ENCODE measurements at regions not wholly inside any gene's neighbourhood (a gene's known extent, or its start where the extent isn't known, plus 50 kb on each side); places are given as distances from the start of the nearest gene placed in this dataset.

- Mint-ChIP-seq H3K9me3 (peaks cover 12% of the 10 kb centered on the region), H3K4me1 (ENCODE audit: low read depth) (no peaks in the 10 kb centered on the region), H3K36me3 (ENCODE audit: low read depth) (no peaks in the 10 kb centered on the region), H3K27me3 (ENCODE audit: low read depth) (no peaks in the 10 kb centered on the region), H3K27ac (no peak overlapping the region), H3K4me3 (no peak overlapping the region)
Observed at GRCh38 chr6:81495999-81496398, 256.5 kb downstream of the TENT5A start.

GRCh38 chr6:81491454-81492101, 260.9 kb downstream of the TENT5A start:
- H3K27ac Mint-ChIP-seq, result no peak overlapping the region
- H3K27me3 Mint-ChIP-seq (ENCODE audit: low read depth), result no peaks in the 10 kb centered on the region
- H3K36me3 Mint-ChIP-seq (ENCODE audit: low read depth), result no peaks in the 10 kb centered on the region
- H3K4me3 Mint-ChIP-seq, result no peak overlapping the region
- no peaks in the 10 kb centered on the region for H3K4me1 Mint-ChIP-seq (ENCODE audit: low read depth)
- H3K9me3 Mint-ChIP-seq, result peaks cover 5% of the 10 kb centered on the region

GRCh38 chr6:81487489-81487888, 265.0 kb downstream of the TENT5A start:
- Mint-ChIP-seq H3K27ac (no peak overlapping the region), H3K27me3 (ENCODE audit: low read depth) (no peaks in the 10 kb centered on the region), H3K4me1 (ENCODE audit: low read depth) (no peaks in the 10 kb centered on the region), H3K36me3 (ENCODE audit: low read depth) (no peaks in the 10 kb centered on the region), H3K4me3 (no peak overlapping the region), H3K9me3 (no peaks in the 10 kb centered on the region)

- H3K36me3 Mint-ChIP-seq (ENCODE audit: low read depth), result no peaks in the 10 kb centered on the region
- no peak overlapping the region for H3K4me3 Mint-ChIP-seq
- H3K4me1 Mint-ChIP-seq (ENCODE audit: low read depth), result no peaks in the 10 kb centered on the region
- H3K27me3 Mint-ChIP-seq (ENCODE audit: low read depth), result no peaks in the 10 kb centered on the region
- H3K9me3 Mint-ChIP-seq, result no peaks in the 10 kb centered on the region
- no peak overlapping the region for H3K27ac Mint-ChIP-seq
Observed at GRCh38 chr6:81486234-81486633, 266.2 kb downstream of the TENT5A start.

GRCh38 chr6:81485395-81485794, 267.1 kb downstream of the TENT5A start:
- H3K27ac Mint-ChIP-seq, result no peak overlapping the region
- no peaks in the 10 kb centered on the region for H3K27me3 Mint-ChIP-seq (ENCODE audit: low read depth)
- H3K4me1 Mint-ChIP-seq (ENCODE audit: low read depth), result no peaks in the 10 kb centered on the region
- no peaks in the 10 kb centered on the region for H3K36me3 Mint-ChIP-seq (ENCODE audit: low read depth)
- H3K4me3 Mint-ChIP-seq, result no peak overlapping the region
- no peaks in the 10 kb centered on the region for H3K9me3 Mint-ChIP-seq

GRCh38 chr6:81484251-81484650, 268.2 kb downstream of the TENT5A start:
- no peaks in the 10 kb centered on the region for H3K27me3 Mint-ChIP-seq (ENCODE audit: low read depth)
- H3K27ac Mint-ChIP-seq, result no peak overlapping the region
- no peak overlapping the region for H3K4me3 Mint-ChIP-seq
- H3K36me3 Mint-ChIP-seq (ENCODE audit: low read depth), result no peaks in the 10 kb centered on the region
- H3K4me1 Mint-ChIP-seq (ENCODE audit: low read depth), result no peaks in the 10 kb centered on the region
- no peaks in the 10 kb centered on the region for H3K9me3 Mint-ChIP-seq

GRCh38 chr6:81480139-81480538, 272.3 kb downstream of the TENT5A start:
- Mint-ChIP-seq H3K4me1 (ENCODE audit: low read depth) (no peaks in the 10 kb centered on the region), H3K9me3 (no peaks in the 10 kb centered on the region), H3K4me3 (no peak overlapping the region), H3K27ac (no peak overlapping the region), H3K27me3 (ENCODE audit: low read depth) (no peaks in the 10 kb centered on the region), H3K36me3 (ENCODE audit: low read depth) (no peaks in the 10 kb centered on the region)

- no peaks in the 10 kb centered on the region for H3K27me3 Mint-ChIP-seq (ENCODE audit: low read depth)
- H3K4me1 Mint-ChIP-seq (ENCODE audit: low read depth), result no peaks in the 10 kb centered on the region
- no peaks in the 10 kb centered on the region for H3K9me3 Mint-ChIP-seq
- no peak overlapping the region for H3K27ac Mint-ChIP-seq
- no peaks in the 10 kb centered on the region for H3K36me3 Mint-ChIP-seq (ENCODE audit: low read depth)
- no peak overlapping the region for H3K4me3 Mint-ChIP-seq
Observed at GRCh38 chr6:81476881-81477280, 275.6 kb downstream of the TENT5A start.

GRCh38 chr6:81475646-81476045, 276.8 kb downstream of the TENT5A start:
- no peaks in the 10 kb centered on the region for H3K36me3 Mint-ChIP-seq (ENCODE audit: low read depth)
- no peak overlapping the region for H3K4me3 Mint-ChIP-seq
- H3K27me3 Mint-ChIP-seq (ENCODE audit: low read depth), result no peaks in the 10 kb centered on the region
- no peak overlapping the region for H3K27ac Mint-ChIP-seq
- H3K4me1 Mint-ChIP-seq (ENCODE audit: low read depth), result no peaks in the 10 kb centered on the region
- H3K9me3 Mint-ChIP-seq, result no peaks in the 10 kb centered on the region

- no peaks in the 10 kb centered on the region for H3K9me3 Mint-ChIP-seq
- no peak overlapping the region for H3K27ac Mint-ChIP-seq
- no peak overlapping the region for H3K4me3 Mint-ChIP-seq
- H3K36me3 Mint-ChIP-seq (ENCODE audit: low read depth), result no peaks in the 10 kb centered on the region
- H3K4me1 Mint-ChIP-seq (ENCODE audit: low read depth), result no peaks in the 10 kb centered on the region
- no peaks in the 10 kb centered on the region for H3K27me3 Mint-ChIP-seq (ENCODE audit: low read depth)
Observed at GRCh38 chr6:81465859-81466258, 286.6 kb downstream of the TENT5A start.

- no peaks in the 10 kb centered on the region for H3K9me3 Mint-ChIP-seq
- H3K27me3 Mint-ChIP-seq (ENCODE audit: low read depth), result no peaks in the 10 kb centered on the region
- no peak overlapping the region for H3K4me3 Mint-ChIP-seq
- H3K27ac Mint-ChIP-seq, result no peak overlapping the region
- H3K36me3 Mint-ChIP-seq (ENCODE audit: low read depth), result no peaks in the 10 kb centered on the region
- no peaks in the 10 kb centered on the region for H3K4me1 Mint-ChIP-seq (ENCODE audit: low read depth)
Observed at GRCh38 chr6:81456416-81456815, 296.1 kb downstream of the TENT5A start.

GRCh38 chr6:81455641-81456040, 296.8 kb downstream of the TENT5A start:
- H3K9me3 Mint-ChIP-seq, result no peaks in the 10 kb centered on the region
- H3K36me3 Mint-ChIP-seq (ENCODE audit: low read depth), result no peaks in the 10 kb centered on the region
- H3K4me1 Mint-ChIP-seq (ENCODE audit: low read depth), result no peaks in the 10 kb centered on the region
- no peaks in the 10 kb centered on the region for H3K27me3 Mint-ChIP-seq (ENCODE audit: low read depth)
- no peak overlapping the region for H3K27ac Mint-ChIP-seq
- H3K4me3 Mint-ChIP-seq, result no peak overlapping the region

- Mint-ChIP-seq H3K4me3 (no peak overlapping the region), H3K9me3 (no peaks in the 10 kb centered on the region), H3K27me3 (ENCODE audit: low read depth) (no peaks in the 10 kb centered on the region), H3K4me1 (ENCODE audit: low read depth) (no peaks in the 10 kb centered on the region), H3K27ac (no peak overlapping the region), H3K36me3 (ENCODE audit: low read depth) (no peaks in the 10 kb centered on the region)
Observed at GRCh38 chr6:81451787-81452186, 300.7 kb downstream of the TENT5A start.

GRCh38 chr6:81450180-81450579, 302.3 kb downstream of the TENT5A start:
- no peaks in the 10 kb centered on the region for H3K9me3 Mint-ChIP-seq
- H3K27ac Mint-ChIP-seq, result no peak overlapping the region
- H3K4me1 Mint-ChIP-seq (ENCODE audit: low read depth), result no peaks in the 10 kb centered on the region
- H3K4me3 Mint-ChIP-seq, result no peak overlapping the region
- no peaks in the 10 kb centered on the region for H3K27me3 Mint-ChIP-seq (ENCODE audit: low read depth)
- no peaks in the 10 kb centered on the region for H3K36me3 Mint-ChIP-seq (ENCODE audit: low read depth)

- no peaks in the 10 kb centered on the region for H3K27me3 Mint-ChIP-seq (ENCODE audit: low read depth)
- H3K27ac Mint-ChIP-seq, result no peak overlapping the region
- H3K4me3 Mint-ChIP-seq, result no peak overlapping the region
- no peaks in the 10 kb centered on the region for H3K36me3 Mint-ChIP-seq (ENCODE audit: low read depth)
- H3K4me1 Mint-ChIP-seq (ENCODE audit: low read depth), result no peaks in the 10 kb centered on the region
- H3K9me3 Mint-ChIP-seq, result no peaks in the 10 kb centered on the region
Observed at GRCh38 chr6:81446509-81446908, 306.0 kb downstream of the TENT5A start.

GRCh38 chr6:81439417-81439816, 313.1 kb downstream of the TENT5A start:
- Mint-ChIP-seq H3K9me3 (peaks cover 21% of the 10 kb centered on the region), H3K36me3 (ENCODE audit: low read depth) (no peaks in the 10 kb centered on the region), H3K4me1 (ENCODE audit: low read depth) (no peaks in the 10 kb centered on the region), H3K27me3 (ENCODE audit: low read depth) (no peaks in the 10 kb centered on the region), H3K27ac (no peak overlapping the region), H3K4me3 (no peak overlapping the region)

Data from T-helper 1 cell treated with Interleukin-12 subunit alpha and Interleukin-12 subunit beta and Interleukin-4 antibody, amounts not matched to agents 30 μg/mL and 1 μg/mL, for 36 hours (primary cell).